CD4-positive, alpha-beta T cell treated with Interleukin-2 at 100 ng/mL for 4 hours (primary cell): ENCODE measurements at regions not wholly inside any gene's neighbourhood (a gene's known extent, or its start where the extent isn't known, plus 50 kb on each side); places are given as distances from the start of the nearest gene placed in this dataset.
"Not testable (repeated sequence)": the region's sequence is repeated elsewhere in the genome, so short reads cannot be mapped to it uniquely, and the experiment has no call there.

ENCODE experiments used
- DNase-seq: peaks from one replicate; pipeline ENCODE4 v3.0.0-alpha.2; 2020; ENCODE audit warnings: low spot score

DNA sequence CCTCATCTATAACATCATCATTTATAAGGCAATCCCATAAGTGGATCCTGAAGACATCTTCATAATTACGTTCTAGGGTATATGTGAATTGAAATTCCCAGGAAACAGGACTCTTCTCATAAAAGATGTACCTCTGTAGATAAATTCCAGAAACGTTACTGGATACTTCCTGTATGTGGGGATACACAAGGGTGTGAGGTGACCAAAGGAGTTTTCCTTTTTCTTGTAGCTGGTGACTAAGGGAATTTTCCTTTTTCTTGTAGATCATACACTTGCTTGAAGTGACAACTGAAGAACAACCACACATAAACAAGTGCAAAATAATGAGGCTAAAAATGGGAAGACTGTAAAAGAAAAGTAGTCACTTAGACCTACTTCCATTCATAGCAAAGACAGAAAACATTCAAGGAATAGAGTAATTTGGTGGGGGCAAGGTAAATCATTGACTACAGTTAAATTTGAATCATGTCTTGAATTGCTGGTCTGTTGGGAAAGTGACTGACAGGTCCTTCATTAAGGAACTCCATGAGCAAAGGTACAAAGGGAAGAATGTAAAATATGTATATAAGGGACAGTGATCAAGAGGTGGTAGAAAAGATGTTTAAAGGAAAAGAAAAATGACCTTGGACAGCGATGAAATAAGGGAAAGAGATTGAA is 53.2 kb upstream of the UBE2E3 start:
- DNase-seq, result no peak

DNA sequence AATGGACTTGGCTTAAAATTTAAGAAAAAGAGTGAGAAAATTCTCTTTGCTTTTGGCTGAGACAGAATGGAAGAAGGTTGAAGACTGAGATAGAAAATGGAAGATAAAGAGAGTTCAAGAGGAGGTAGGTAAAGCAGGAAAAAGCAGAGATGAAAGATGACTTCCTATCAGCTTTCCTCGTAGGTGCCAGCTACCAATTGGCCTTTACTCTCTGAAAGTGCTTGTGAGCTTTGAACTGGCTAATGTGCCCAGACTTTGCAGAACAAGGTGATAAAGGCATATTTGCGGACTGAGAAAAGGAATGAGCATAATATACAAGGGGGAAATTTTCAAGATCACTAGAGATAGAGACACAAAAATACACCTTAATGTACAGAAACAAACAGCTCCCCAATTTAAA is 54.7 kb upstream of the UBE2E3 start:
- no peak for DNase-seq

DNA sequence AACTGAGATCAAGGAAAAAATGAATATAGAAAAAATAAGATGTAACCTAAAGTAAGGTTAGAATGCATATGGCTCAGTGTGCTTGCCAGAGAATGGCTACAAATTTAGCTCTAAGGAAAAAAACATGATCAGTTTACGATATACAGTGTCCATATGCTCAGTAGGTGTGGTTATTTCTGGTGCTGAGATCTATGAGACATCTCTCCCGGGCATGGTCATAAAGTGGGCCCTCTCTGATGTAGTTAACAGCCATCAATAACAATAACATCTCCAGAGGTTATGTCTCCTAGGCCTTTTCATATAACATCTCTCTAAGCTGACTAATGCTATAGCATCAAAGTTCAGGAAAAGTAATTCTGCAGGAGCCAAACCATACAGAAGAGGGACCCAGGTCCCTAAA is 56.3 kb upstream of the UBE2E3 start:
- no peak for DNase-seq

DNA sequence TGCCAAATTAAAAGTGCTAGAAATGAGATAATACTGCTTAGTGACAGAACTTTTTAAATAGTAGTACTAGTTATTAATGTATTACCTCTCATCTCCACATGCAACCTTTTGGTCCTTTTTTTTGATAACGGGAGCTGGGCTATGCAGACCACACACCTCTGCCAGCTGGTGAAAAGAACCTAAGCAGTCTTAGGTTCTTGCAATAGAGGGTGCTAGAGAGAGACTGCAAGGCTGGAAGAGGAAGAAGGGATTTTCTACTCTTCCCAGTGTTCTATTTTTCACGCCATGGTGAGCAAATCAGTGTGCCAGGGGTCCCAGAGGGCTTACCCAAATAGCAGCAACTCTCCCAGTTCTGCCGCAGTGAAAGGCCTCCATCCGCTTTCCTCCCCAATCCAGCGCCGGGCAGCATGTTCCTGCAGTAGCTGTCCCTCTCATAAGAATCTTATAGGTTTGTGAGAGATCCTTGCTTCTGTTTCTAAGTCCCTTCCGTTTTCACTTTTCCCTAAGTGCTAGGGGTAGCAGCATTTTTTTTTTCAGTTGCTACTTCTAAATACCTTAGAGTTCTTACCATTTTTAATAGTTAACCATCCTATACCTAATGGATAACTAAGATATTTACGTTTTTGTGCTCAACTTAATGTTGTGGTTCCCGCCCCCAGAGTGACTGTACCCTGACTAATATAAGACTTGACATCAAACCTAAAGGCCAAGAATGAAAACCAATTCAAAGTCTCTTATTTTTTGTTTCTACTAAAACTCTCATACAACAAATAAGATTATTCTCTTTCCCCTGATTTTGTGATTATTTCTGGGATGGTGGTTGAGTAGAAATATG is 69.4 kb upstream of the UBE2E3 start:
- no peak for DNase-seq

DNA sequence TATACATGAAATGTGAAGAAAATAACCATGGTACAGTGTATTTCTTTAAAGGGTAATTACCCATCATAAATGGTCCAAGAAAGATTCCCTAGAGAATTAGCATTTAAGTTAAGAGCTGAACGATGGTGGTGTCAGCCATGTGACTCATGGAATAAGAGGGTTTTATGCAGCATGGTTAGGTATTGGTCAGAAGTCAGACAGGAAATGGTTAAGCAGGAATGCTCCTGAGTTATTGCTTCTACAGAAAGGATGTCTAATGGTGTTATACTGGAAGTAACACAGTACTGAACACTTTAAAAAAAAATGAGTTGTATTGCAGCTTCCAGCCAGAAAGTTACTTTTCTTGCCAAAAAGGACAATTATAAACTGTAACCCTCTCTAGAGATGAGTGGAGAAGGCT is 72.7 kb upstream of the UBE2E3 start:
- DNase-seq, result no peak

DNA sequence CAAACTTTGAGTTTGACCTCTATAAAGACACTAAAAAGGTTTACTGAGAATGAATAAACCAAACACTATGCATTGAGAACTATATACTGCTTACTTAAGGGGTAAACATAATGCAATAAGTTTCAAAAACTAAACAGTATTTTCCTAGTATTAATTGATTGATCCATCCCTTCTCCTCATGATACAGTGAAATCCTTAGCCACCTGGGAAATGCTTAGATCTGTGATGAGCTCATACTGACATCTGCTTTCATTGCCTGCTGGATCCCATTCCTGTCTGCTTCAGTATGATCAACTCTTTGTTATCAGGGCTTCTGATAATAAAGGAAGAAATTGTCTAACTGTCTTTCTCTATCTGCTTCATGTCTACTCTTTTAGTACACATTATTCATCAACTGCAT is 74.9 kb upstream of the UBE2E3 start:
- DNase-seq, result no peak

DNA sequence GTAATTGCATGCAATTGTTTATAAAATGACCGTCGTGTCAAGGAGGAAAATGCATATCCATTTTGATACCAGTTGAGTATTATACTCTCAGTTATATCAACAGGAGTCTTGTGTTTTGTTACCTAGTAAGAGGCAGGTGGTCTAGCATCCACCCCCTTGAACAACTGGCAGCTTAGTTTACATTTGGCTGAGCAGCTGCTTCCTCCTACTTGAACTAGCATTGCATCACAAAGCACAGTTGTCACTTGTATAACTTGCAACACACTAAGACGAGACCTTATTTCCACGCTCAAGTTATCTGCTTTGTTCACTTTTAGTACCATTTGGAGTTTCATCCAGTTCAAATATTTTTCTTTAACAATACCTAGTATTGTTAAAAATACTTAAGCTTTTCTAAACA is 75.4 kb upstream of the UBE2E3 start:
- DNase-seq, result no peak

DNA sequence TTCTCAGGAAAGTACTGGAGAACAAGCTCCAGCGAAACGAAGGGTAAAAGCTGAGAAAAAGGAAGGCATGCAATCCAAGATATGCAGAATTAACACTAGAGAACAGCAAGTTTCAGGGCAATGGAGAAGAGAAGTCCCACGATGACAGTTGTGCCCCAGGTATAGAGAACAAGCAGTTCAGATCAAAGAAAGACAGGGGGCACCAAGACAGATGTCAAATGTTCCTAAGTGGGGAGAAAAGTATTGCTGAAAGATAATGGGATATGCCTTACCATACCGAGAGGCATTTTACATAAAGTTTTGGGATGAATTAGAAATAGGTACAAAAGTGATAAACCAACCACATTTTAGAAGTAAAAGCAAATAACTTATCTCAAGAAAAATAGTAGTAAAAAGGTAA is 79.1 kb upstream of the UBE2E3 start:
- DNase-seq, result no peak

DNA sequence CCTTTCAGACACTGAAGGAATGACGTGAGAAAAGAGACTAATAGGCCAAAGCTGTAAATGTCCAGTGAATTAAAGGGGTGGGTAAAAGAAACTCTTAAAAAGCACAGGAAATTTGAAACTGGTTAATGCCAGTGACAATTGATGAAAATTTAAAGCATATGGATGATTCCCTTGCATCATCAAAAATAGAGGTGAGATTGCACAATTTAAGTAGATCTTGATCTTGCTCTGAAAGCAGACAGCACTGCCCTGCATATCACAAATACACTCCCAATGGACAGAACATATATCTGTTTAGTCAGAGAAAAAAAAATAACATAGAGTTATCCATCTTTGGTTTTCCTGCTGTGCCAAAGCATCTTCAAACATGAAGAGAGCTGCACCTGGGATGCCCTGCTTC is 86.7 kb upstream of the UBE2E3 start:
- DNase-seq, result no peak

DNA sequence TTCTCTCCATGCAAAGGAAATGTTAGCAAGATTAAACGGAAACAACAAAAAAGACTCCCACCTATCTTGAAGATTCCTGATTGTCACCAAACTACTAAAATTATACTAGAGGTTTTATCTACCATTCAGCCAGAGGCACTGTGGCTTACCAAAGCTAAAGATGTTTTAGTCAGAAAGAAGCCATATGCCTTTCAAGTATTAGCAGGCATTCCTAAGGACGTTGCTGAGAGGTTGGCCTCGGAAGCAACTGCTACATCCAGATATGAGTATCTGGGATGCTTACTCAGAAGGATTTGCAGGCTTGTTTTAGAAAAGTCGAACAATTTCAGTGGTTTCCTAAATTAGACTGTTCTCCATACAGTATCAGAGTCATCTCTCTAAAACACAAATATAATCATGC is 88.3 kb upstream of the UBE2E3 start:
- DNase-seq, result no peak

DNA sequence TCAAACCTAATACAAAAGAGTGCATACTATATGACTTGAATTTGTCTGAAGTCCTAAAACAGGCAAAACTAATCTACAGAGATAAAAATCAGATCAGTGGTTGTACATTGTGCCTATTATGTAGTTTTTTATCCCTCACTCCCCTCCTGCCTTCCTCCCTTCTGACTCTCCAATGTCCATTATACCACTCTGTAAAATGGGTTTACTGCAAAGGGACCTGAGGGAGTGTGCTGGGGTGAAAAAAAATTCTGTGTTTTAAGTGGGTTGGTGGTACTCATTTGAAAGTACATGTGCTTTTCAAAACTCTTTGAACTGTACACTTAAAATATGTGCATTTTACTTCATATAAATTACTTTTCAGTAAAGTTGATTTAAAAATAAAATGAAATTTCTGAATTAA is 89.0 kb upstream of the UBE2E3 start:
- DNase-seq, result no peak

DNA sequence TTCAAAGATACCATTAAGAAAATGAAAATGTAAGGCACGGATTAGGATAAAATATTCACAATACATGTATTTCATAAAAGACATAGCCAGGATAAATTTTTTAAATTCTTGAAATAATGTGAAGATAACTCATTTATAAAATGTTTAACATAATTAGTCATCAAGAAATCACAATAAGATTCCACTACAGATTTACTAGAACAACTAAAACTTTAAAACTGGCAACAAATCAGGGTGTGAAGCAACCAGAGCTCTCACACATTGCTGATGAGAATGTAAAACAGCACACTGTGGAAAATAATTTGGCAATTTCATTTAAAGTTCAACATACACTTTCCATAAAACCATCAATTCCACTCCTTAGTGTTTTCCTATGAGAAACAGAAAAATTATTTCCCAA is 89.6 kb upstream of the UBE2E3 start:
- DNase-seq, result no peak

DNA sequence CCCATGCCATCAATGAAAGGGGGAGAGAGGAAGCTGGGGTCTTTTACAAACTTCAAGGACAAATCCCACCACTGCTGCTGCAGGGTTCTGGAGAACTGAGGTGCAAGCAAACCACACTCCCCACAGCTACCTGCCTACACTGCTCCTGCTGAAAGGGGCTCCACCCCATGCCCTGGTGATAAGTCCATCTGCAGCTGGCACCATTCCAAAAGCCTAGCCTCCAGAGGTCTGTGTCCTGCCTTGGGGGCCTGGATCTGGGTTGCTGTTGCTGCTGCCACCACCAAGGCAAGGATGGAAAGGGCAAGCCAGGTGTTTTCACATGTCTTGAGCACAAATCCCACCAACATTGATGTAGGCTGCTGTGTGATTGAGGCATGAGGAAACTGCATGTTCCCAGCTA is 97.4 kb upstream of the UBE2E3 start:
- no peak for DNase-seq

DNA sequence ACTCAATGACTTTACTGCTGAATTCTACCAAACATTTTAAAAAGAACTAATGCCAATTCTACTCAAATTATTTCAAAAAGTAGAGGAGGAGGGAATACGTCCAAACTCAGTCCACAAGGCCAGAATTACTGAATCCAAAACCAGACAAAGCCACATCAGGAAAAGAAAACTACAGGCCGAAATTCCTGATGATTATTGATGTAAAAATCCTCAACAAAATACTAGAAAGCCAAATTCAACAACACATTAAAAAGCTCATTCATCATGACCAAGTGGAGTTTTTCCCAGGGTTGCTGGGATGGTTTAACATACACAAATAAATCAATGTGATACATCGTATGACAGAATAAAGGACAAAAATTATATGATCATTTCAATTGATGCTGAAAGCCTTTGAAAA is 103.9 kb upstream of the UBE2E3 start:
- no peak for DNase-seq

DNA sequence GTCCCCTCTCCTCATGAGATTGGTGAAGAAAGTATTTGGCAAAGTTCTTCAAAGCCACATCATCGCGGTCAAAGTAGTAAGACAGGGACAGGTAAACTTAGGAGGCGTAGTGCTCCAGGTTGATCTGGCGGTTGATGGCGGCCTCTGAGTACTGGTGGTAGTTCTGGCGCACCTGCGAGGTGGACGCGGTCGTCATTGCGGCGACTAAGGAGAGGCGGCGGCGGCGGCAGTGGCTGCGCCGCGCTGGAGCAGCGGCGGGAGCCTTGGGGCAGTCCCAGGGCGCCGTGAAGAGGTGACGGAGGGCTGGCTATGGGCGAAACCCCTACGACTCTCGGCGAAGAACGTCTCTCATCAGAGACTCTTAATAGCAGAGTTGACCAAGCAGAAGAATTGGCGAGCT is 107.2 kb upstream of the UBE2E3 start:
- no peak for DNase-seq

DNA sequence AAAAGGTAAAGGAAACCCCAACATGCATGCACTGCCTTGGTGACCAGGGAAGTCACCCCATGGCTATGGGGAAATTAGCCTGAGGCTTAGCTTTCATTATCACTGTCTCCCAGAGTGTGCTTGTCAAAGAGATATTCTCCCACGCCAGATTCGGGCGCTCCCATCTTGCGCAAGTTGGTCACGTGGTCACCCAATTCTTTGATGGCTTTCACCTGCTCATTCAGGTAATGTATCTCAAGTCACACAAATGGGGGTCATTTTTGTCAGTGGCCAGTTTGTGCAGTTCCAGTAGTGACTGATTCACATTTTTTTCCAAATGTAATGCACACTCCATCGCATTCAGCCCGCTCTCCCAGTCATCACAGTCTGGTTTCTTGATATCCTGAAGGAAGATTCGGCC is 107.6 kb upstream of the UBE2E3 start:
- not testable (repeated sequence) for DNase-seq

DNA sequence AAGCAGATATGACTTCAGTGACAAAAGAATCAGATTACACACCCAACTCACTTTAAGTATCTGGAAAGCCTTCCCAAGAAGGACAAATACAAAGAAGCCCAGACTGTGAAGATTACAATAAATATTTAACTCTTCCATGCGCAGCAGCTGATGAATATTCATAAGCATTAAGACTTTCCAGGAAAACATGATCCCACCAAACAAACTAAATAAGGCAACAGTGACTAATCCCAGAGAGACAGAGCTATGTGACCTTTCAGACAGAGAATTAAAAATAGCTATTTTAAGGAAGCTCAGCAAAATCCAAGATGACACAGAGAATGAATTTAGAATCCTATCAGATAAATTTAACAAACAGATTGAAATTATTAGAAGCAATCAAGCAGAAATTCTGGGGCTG is 108.2 kb upstream of the UBE2E3 start:
- DNase-seq, result no peak

DNA sequence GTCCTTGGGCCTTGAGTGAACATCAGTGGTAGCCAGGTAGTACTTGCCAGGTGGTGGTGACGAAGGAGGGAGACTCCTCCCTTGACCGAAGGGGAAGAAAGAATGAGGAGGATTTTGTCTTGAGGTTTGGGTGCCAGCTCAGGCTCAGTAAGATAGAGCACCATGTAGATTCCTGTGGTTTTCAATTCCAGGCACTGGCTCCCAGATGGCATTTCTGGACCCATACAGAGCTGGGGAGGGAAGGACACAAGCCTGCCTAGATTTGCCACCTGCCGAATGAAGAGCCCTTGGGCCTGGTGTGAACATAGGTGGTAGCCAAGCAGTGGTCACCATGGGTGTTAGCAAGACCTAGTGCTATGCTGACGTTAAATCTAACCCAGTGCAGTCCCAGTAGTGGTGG is 108.8 kb upstream of the UBE2E3 start:
- no peak for DNase-seq

DNA sequence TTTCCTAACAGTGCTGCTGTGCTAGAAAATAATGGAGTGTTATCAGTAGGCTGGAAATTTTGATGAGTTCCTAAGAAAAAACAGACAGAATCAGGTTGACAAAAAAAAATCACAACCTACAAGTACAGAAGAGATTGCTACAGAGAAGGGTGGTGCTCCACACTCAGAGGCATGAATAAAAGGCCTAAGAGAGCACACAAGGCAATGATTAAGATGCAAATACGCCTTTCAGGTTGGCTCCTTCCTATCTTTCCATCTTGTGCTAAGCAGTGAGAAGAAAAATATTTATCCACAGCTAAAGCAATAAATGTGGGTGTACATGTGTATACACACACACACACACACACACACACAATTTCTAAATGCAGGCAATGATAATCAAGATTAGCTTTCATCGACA is 130.6 kb upstream of the UBE2E3 start:
- no peak for DNase-seq

DNA sequence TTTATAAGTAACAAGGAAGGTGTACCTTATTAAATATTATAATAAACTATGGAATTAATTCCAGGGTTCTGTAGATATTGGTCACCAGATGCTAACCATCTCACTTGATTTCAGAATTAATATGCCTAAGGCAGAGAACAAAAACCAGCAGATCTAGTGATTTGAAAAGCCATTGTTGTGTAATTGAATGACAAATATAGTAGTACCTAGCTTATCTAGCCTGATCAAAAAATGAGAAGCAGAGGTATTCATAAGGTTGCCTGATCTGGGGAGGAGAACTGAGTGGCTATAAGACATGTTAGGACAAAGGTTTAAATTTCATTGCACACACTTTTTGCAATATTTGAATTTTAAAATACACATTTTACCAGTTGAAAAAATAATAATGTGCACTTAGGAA is 132.0 kb upstream of the UBE2E3 start:
- DNase-seq, result no peak

DNA sequence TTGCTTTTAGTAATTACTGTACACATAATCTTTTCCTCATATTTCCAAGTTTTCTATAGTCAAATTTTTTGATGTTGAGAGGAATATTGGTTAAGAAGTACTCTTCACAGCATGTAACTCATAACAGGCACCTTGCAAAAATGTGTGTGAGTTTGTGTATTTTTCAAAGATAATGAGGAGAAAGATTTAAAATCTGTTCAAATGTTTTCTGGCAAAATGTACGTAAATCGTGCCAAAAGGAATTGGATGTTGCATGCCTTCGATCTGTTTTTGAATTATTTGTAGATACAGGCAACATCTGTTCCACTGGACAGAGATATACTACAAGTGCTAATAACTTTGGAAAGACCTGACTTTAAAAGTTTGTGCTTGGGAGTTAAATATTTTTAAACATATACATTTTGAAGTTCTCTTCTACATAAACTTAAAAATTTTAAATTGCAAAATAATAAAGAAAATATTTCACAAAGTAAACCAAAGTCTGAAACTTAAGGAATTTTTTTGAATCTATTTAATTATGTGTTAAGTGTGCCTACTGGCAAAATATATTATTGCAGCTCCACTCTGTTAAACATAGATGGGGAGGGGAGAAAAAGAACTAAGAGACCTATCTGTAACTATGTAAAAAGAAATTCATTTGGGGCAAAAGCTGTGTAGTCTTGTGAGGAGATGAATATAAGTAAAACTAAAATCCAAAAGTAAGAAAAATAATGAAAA is 133.5 kb upstream of the UBE2E3 start:
- no peak for DNase-seq

DNA sequence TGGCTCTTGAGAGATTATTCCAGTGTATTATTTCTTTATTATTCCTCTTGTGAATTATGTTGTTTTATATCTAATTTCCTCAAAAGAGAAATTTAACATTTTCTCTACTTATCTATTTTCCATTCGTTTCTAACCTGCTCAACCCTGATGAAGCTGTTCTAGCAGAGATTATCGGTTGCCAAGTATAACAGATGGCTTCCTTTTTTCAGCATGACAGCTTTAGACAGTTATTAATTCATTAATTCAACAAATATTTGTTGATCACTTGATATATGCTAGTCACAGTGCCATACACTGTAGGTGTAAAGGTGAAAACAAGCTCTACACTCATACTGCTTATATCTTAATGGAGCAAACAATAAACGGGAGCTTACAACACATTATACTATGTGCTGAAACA is 137.9 kb upstream of the UBE2E3 start:
- DNase-seq, result no peak

DNA sequence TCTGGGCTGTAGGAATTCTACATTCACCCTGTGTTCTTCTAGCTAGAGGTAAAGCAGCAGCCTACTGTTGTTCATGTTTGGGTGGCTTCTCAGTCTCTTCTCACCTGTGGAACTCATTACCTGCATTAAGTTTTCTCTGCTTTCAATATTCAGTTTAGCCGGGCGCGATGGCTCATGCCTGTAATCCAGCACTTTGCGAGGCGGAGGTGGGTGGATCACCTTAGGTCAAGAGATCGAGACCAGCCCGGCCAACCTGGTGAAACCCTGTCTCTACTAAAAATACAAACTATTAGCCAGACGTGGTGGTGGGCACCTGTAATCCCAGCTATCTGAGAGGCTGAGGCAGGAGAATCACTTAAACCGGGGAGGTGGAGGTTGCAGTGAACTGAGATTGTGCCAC is 139.8 kb upstream of the UBE2E3 start:
- no peak for DNase-seq
